Stimulated activated effector memory CD8-positive, alpha-beta T cell treated with anti-CD3 and anti-CD28 coated beads, Interleukin-12 subunit alpha, Interleukin-12 subunit beta, amount 100 ng/mL, for 72 hours (primary cell): ENCODE measurements at regions not wholly inside any gene's neighbourhood (a gene's known extent, or its start where the extent isn't known, plus 50 kb on each side); places are given as distances from the start of the nearest gene placed in this dataset.
"Not testable (repeated sequence)": the region's sequence is repeated elsewhere in the genome, so short reads cannot be mapped to it uniquely, and the experiment has no call there.

Experiments used
- ATAC-seq: fragments of 150-1000 bp; cut with Tn5 transposase; 2 replicates; pipeline ENCODE4 v1.10.0; 2021
- DNase-seq, 2 donors: peaks; one replicate each; pipeline ENCODE4 v3.0.0; 2021 to 2022; ENCODE audit warnings: low spot score in 2 of 2
- H3K27ac Mint-ChIP-seq: one replicate; pipeline ENCODE4 v1.8.0; 2022; ENCODE audit warnings: mild to moderate bottlenecking, mixed read lengths
- H3K36me3 Mint-ChIP-seq: one replicate; pipeline ENCODE4 v1.8.0; 2022; ENCODE audit warnings: mild to moderate bottlenecking, mixed read lengths
- H3K4me1 Mint-ChIP-seq: one replicate; pipeline ENCODE4 v1.8.0; 2022; ENCODE audit warnings: mixed read lengths
- H3K4me3 Mint-ChIP-seq: one replicate; pipeline ENCODE4 v1.8.0; 2022; ENCODE audit warnings: mild to moderate bottlenecking, mixed read lengths
- H3K9me3 Mint-ChIP-seq: one replicate; pipeline ENCODE4 v1.8.0; 2022; ENCODE audit warnings: mixed read lengths

DNA sequence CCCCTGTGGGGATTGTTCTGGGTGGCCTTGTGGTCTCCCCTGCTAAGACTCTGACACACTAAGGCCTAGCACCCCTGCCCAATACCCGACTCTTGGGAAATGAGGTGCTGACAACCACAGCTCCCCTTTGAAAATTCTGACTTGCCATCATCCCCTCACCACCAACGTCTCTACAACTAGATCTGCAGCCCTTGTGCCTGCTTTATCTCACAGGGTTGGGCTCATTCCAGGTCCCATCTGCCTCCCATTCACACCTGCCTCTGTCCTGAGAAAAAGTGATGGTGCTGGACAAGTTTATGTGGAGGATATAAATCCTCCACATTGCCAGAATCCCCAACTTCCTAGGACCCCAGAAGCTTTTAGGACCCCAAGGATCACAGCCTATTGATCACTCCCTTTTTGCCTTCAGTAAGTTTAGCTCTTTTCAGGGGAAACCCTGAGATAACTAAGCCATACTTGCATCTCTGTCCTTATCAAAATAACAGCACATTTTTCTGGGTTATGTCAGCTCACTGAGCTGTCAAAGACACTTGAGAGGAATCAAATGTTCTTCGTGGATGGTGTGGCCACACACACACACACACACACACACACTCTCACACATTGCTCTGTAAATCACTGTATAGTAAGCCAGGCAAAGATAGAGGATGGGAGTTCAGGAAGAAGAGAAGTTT, 136.8 kb upstream of the CES5A start:
- Mint-ChIP-seq H3K4me3 (no peak overlapping the region), H3K27ac (no peak overlapping the region), H3K36me3 (no peaks in the 10 kb centered on the region), H3K4me1 (no peaks in the 10 kb centered on the region), H3K9me3 (no peaks in the 10 kb centered on the region)
- ATAC-seq (no peak), DNase-seq (no peak)

DNA sequence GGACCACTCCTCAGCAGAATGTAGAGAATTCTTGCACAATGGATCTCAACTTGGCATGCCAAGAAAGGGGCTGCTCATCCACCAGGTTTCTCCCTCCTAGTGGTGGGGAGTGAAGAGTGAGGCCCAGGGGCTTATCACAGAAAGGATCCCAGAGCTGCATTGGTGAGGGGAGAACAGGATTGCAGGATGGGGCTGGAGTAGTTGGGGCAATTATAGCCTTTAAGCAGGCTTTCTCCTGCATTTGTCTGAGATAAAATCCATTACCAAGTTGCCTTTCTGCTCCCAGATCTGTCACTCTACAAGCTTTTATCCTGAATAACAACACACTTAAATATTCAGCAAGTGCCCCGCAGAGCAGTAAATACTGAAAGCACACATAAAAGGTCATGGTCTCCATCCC, 130.8 kb upstream of the CES5A start:
- no peak for DNase-seq
- Mint-ChIP-seq H3K36me3 (no peaks in the 10 kb centered on the region), H3K27ac (no peak overlapping the region), H3K4me3 (no peak overlapping the region), H3K9me3 (no peaks in the 10 kb centered on the region), H3K4me1 (no peaks in the 10 kb centered on the region)
- ATAC-seq = no peak

DNA sequence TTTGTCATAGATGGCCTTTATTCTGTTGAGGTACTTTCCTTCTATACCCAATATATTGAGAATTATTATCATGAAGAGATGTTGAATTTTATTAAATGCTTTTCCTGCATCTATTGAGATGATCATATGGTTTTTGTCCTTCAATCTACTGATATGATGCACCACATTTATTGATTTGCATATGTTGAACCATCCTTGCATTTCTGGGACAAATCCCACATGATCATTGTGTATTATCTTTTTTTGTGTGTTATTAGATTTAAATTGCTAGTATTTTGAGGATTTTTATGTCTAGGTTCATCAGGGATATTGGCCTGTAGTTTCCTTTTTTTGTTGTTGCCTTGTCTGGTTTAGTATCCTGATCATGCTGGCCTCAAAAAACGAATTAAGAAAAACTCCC, 124.5 kb upstream of the CES5A start:
- Mint-ChIP-seq H3K36me3 (no peaks in the 10 kb centered on the region), H3K4me3 (no peak overlapping the region), H3K27ac (no peak overlapping the region), H3K4me1 (no peaks in the 10 kb centered on the region), H3K9me3 (peaks cover 7% of the 10 kb centered on the region)
- ATAC-seq = no peak
- DNase-seq = no peak

DNA sequence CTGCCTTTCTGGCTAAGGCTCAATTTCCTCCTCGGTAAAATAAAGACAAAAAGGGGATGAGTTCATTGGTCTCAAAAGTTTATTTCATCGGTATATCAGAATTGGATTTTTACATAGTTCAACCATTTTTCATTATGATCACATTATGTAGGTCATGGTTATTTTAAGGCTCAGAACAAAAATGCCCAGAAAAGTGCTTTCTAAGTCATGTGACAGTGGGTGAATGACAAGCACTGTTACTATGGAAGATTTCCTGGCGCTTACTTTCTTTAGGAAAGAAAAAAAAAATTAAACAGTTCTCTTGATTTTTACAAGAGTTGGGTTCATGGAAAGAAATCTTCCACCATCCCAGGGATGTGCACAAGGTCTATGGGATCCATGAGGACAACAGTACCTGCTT, 117.9 kb upstream of the CES5A start:
- no peak overlapping the region for H3K27ac Mint-ChIP-seq

DNA sequence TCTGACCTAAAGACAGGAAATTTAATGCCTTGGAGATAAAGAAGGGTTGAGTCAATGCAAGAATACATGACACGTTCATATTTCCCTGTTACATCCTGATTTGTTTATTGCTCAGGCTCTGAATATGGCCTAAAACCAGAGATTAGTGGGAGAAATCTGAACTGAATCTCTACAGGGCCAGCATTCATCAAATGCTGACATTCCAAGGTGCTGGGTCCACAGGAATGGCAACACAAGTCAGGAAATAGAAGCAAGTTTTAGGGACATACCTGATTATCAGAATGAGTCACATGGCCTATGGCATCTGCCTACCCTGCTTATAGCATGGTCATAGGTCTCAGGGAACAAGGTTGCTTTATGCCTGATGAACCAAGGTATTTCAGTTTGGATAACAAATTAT, 117.4 kb upstream of the CES5A start:
- no peaks in the 10 kb centered on the region for H3K9me3 Mint-ChIP-seq
- H3K36me3 Mint-ChIP-seq = no peaks in the 10 kb centered on the region
- DNase-seq = no peak
- no peak overlapping the region for H3K27ac Mint-ChIP-seq
- ATAC-seq = no peak
- H3K4me3 Mint-ChIP-seq = no peak overlapping the region
- H3K4me1 Mint-ChIP-seq = no peaks in the 10 kb centered on the region

More for the DNA sequence above, 117.9 kb upstream of the CES5A start:
- H3K4me3 Mint-ChIP-seq = no peak overlapping the region
- no peaks in the 10 kb centered on the region for H3K9me3 Mint-ChIP-seq
- ATAC-seq = no peak
- H3K36me3 Mint-ChIP-seq = no peaks in the 10 kb centered on the region
- DNase-seq = no peak
- no peaks in the 10 kb centered on the region for H3K4me1 Mint-ChIP-seq

DNA sequence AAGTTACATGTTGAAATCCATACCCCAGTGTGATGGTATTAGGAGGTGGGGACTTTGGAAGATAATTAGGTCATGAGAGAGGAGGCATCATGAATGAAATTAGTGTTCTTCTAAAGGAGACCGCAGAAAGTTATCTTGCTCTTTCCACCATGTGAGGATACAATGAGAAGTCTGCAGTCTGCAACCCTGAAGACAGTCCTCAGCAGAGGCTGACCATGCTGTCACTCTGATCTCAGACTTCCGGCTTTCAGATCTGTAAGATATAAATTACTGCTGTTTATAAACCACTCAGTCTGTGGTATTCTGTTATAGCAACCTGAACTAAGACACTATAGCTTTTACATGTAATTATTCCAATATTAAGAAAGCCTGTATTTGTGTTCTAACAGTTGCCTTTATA, 116.7 kb upstream of the CES5A start:
- ATAC-seq (no peak), DNase-seq (no peak)
- H3K27ac Mint-ChIP-seq = no peak overlapping the region
- H3K9me3 Mint-ChIP-seq = no peaks in the 10 kb centered on the region
- no peaks in the 10 kb centered on the region for H3K4me1 Mint-ChIP-seq
- H3K4me3 Mint-ChIP-seq = no peak overlapping the region
- H3K36me3 Mint-ChIP-seq = no peaks in the 10 kb centered on the region

DNA sequence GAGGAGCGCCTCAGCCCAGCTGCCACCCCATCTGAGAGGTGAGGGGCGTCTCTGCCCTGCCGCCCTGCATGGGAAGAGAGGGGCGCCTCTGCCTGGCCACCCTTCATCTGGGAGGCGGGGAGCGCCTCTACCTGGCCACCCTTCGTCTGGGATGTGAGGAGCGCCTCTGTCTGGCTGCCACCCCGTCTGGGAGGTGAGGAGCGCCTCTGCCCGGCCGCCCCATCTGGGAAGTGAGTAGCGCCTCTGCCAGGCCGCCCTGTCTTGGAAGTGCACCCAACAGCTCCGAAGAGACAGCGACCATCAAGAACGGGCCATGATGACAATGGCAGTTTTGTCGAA, 114.4 kb upstream of the CES5A start:
- Mint-ChIP-seq H3K4me1 (no peaks in the 10 kb centered on the region), H3K4me3 (no peak overlapping the region), H3K27ac (no peak overlapping the region), H3K36me3 (no peaks in the 10 kb centered on the region), H3K9me3 (no peaks in the 10 kb centered on the region)
- DNase-seq = no peak
- no peak for ATAC-seq

DNA sequence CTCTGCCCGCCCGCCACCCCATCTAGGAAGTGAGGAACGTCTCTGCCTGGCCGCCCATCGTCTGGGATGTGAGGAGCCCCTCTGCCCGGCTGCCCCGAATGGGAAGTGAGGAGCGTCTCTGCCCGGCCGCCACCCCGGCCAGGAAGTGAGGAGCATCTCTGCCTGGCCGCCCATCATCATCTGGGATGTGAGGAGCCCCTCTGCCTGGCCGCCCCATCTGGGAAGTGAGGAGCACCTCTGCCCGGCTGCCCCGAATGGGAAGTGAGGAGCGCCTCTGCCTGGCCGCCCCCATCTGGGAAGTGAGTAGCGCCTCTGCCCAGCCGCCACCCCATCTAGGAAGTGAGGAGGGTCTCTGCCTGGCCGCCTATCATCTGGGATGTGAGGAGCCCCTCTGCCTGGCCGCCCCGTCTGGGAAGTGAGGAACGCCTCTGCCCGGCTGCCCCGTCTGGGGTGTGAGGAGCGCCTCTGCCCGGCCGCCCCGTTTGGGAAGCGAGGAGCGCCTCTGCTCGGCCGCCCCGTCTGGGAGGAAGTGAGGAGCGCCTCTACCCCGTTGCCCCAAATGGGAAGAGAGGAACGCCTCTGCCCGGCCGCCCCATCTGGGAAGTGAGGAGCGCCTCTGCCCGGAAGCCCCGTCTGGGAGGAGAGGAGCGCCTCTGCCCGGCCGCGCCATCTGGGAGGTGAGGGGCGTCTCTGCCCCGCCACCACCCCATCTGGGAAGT, 113.8 kb upstream of the CES5A start:
- ATAC-seq, H3K4me1 Mint-ChIP-seq, H3K27ac Mint-ChIP-seq, H3K4me3 Mint-ChIP-seq, DNase-seq, H3K36me3 Mint-ChIP-seq, H3K9me3 Mint-ChIP-seq: not testable (repeated sequence)

DNA sequence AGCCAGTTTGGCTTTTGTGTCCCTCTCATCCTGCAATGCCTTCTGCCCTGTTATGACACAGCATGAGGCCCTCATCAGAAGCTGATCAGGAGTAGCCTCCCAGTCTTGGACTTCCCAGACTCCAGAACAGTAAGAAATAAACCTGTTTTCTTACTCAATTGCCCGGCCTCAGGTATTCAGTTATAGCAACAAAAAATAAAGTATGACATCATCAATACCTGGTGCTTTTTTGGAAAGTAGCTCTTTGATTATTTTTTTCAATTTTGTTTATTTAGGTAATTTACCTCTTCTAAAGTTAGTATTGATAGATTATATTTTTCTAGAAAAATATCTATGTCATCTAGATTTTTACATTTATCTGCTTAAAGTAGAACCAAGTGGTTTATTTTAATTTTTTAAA, 112.8 kb upstream of the CES5A start:
- DNase-seq (no peak), ATAC-seq (no peak)
- Mint-ChIP-seq H3K9me3 (no peaks in the 10 kb centered on the region), H3K4me3 (no peak overlapping the region), H3K27ac (no peak overlapping the region), H3K36me3 (no peaks in the 10 kb centered on the region), H3K4me1 (no peaks in the 10 kb centered on the region)

DNA sequence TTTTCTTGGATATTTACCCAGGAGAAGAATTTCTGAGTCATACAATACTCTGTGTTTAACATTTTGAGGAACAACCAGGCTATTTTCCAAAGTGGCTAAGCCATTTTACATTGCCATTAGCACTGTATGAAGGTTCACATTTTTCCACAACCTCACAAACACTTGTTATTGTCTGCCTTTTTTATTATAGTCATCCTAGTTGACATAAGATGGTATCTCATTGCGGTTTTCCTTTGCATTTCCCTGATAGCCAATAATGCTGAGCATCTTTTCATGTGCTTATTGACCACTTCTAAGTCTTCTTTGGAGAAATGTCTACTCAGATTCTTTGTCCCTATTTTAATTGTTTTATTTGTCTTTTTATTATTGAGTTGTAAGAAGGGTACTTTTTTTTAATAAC, 107.4 kb upstream of the CES5A start:
- no peak overlapping the region for H3K27ac Mint-ChIP-seq
- no peak overlapping the region for H3K4me3 Mint-ChIP-seq
- ATAC-seq = no peak
- no peaks in the 10 kb centered on the region for H3K36me3 Mint-ChIP-seq
- H3K4me1 Mint-ChIP-seq = no peaks in the 10 kb centered on the region
- no peak for DNase-seq
- H3K9me3 Mint-ChIP-seq = no peaks in the 10 kb centered on the region

DNA sequence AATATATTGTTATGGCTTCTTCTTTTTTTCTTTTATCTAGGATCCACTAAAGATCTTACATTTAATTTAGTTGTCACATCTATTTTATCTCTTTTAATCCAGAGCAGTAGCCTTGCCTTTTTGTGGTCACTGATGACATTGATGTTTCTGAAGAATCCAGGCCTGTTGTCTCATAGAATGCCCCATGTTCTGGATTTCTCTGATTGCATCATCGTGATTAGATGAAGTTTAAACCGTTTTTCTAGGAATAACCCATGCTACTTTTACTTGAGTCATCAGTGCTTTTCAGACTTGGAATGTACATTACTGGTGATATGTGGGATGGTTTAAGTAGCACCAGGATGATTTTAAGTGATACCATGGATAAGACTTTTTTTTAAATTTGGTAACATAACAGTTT, 106.4 kb upstream of the CES5A start:
- Mint-ChIP-seq H3K4me3 (no peak overlapping the region), H3K27ac (no peak overlapping the region), H3K9me3 (no peaks in the 10 kb centered on the region), H3K36me3 (no peaks in the 10 kb centered on the region), H3K4me1 (no peaks in the 10 kb centered on the region)
- no peak for DNase-seq
- ATAC-seq = no peak

DNA sequence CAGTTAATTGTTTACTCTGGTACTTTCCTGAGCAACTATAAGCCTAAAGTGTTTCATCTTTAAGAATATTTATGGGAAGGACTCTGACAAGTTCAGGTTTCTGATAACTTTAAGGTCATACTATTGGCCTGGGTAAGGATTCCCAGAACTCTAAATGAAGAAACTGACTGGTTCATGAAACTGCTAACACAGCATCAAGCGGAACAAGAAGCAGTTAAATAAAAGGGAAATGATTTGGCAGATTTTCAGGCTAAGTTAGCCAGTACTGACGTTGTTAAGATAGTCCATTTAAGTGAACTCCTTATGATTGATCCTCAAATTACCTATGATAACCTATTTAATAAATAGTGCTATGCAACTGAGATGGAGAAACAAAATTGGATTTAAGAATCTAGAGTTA, 101.6 kb upstream of the CES5A start:
- Mint-ChIP-seq H3K4me3 (no peak overlapping the region), H3K9me3 (no peaks in the 10 kb centered on the region), H3K4me1 (no peaks in the 10 kb centered on the region), H3K27ac (no peak overlapping the region), H3K36me3 (no peaks in the 10 kb centered on the region)
- no peak for ATAC-seq
- DNase-seq = no peak

DNA sequence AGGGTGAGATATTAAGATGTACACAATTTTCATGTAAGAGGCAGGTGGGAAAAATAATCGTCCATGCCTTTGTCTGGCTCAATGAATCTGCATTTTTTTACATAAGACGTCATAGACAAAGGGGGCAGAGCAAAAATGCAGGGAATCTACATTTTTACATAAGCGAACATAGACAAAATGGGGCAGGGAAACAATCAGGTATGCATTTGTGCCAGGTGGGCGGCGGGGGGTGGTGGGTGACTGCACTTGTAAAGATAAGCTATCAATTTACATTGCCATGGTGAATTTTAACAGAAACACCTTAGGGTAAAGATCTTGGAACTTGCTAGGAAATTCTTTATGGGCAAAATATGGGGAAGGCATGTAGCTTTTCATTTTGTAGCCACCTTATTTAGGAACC, 96.3 kb upstream of the CES5A start:
- Mint-ChIP-seq H3K36me3 (no peaks in the 10 kb centered on the region), H3K27ac (no peak overlapping the region), H3K4me3 (no peak overlapping the region), H3K4me1 (no peaks in the 10 kb centered on the region), H3K9me3 (no peaks in the 10 kb centered on the region)
- DNase-seq = no peak
- no peak for ATAC-seq

DNA sequence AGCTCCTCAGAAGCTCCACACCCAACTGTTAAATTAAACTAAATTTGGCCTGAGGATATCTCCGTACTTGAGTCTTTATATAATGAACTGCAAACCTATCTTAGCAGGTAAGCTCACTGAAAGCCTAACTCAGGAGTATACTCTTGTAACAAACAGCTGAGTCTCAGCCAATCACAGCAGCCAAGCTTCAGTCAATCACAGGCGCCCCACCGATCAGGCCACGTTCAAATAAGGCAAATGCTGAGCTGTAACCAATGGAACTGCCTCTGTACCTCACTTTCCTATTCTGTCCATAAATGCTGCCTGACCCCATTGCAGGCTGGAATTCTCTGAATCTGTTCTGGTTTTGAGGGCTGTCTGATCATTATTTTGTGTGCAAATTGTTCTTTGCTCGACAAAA, 93.0 kb upstream of the CES5A start:
- H3K27ac Mint-ChIP-seq = no peak overlapping the region
- H3K4me1 Mint-ChIP-seq = no peaks in the 10 kb centered on the region
- no peaks in the 10 kb centered on the region for H3K36me3 Mint-ChIP-seq
- no peak for ATAC-seq
- H3K4me3 Mint-ChIP-seq = no peak overlapping the region
- DNase-seq = no peak
- H3K9me3 Mint-ChIP-seq = no peaks in the 10 kb centered on the region

DNA sequence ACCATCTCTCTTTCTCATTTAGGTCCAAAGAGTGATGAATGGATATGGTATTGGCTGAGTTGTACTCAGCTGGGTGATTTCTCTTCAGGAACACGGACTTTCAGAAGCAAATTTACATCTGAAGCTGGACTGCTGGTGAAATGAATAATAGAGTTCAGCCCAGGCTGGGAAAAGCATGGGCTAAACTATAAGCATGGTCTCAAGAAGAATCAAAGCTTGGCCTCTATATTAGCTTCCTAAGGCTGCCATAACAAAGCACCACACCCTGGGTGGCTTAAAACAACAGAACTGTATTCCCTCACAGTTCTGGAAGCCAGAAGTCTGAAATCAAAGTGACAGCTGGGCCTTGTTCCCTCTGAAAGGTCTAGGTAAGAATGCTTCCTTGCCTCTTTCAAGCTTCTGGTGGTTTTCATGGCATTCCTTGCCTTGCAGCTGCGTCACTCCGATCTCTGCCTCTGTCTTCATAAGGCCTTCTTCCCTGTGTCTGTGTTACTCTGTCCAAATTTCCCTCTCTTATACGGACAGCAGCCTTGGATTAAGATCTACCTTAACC, 89.8 kb upstream of the CES5A start:
- H3K4me1 Mint-ChIP-seq = no peaks in the 10 kb centered on the region
- ATAC-seq = no peak

DNA sequence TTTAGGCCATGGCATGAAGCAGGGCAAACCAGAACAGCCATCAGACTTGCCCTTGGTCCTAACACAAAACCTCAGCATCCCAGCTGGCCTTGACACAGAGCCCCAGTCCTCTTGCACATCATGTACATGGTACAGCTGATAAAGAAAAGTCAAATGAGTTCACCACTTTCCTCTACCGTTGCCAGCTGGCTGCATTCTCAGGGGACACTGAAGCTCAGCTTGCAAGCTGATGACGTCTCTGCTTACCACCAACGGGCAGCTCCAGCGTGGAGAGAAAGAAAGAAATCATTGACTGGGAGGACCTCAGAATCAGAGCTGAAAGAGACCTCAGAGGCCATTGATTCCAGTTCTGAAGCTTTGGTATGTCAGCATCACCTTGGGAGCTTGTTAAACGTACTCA, 80.7 kb upstream of the CES5A start:
- no peaks in the 10 kb centered on the region for H3K4me1 Mint-ChIP-seq
- H3K9me3 Mint-ChIP-seq = peaks cover 2% of the 10 kb centered on the region
- no peak overlapping the region for H3K27ac Mint-ChIP-seq
- no peaks in the 10 kb centered on the region for H3K36me3 Mint-ChIP-seq
- no peak overlapping the region for H3K4me3 Mint-ChIP-seq
- ATAC-seq (no peak), DNase-seq (no peak)

More for the DNA sequence above, 89.8 kb upstream of the CES5A start:
- Mint-ChIP-seq H3K4me3 (no peak overlapping the region), H3K36me3 (no peaks in the 10 kb centered on the region), H3K27ac (no peak overlapping the region), H3K9me3 (no peaks in the 10 kb centered on the region)
- DNase-seq = no peak
